ENCODE measurements at regions not wholly inside any gene's neighbourhood (a gene's known extent, or its start where the extent isn't known, plus 50 kb on each side); places are given as distances from the start of the nearest gene placed in this dataset.

DNA sequence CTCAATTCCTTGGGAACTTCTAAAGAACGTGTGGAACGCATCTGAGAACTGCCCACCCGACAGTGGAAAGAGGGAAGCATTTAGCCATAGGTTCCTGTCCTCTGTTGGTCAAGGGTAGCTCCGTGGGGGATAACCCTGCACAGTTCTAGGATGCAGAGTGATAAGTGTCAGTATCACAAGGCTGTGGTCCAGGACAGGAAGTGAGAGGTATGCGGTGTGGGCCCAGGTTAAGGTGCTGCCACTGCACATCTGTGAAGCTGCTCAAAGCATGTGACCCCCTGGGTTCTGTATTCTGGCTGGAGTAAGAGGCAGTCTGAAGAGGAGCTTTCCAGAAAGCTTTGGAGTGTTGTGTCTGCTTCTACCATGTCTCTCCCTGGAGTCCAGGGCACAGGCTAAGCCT is 51.7 kb upstream of the HES1 start:
- no peaks in the 10 kb centered on the region for H3K27me3 ChIP-seq
- no peaks in the 10 kb centered on the region for H3K4me1 ChIP-seq
- intact Hi-C loops (cut with DNase I; ENCODE audit: low total_unique reads), result no loop called here
- no peaks in the 10 kb centered on the region for H3K36me3 ChIP-seq (ENCODE audit: low read depth, missing control alignments)
- no peaks in the 10 kb centered on the region for H3K9me3 ChIP-seq
- H3K4me3 ChIP-seq, result no peak overlapping the region
- no peak for DNase-seq
- 88 to 99% methylated on average over 5 of the region's 5 CpGs for WGBS, 2 donors
- TF ChIP-seq, protein P1, sequence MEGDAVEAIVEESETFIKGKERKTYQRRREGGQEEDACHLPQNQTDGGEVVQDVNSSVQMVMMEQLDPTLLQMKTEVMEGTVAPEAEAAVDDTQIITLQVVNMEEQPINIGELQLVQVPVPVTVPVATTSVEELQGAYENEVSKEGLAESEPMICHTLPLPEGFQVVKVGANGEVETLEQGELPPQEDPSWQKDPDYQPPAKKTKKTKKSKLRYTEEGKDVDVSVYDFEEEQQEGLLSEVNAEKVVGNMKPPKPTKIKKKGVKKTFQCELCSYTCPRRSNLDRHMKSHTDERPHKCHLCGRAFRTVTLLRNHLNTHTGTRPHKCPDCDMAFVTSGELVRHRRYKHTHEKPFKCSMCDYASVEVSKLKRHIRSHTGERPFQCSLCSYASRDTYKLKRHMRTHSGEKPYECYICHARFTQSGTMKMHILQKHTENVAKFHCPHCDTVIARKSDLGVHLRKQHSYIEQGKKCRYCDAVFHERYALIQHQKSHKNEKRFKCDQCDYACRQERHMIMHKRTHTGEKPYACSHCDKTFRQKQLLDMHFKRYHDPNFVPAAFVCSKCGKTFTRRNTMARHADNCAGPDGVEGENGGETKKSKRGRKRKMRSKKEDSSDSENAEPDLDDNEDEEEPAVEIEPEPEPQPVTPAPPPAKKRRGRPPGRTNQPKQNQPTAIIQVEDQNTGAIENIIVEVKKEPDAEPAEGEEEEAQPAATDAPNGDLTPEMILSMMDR (IDR thresholded peaks at IDR 0.05), result no peak
- no peak for TF ChIP-seq POLR2A (IDR thresholded peaks at IDR 0.05)
- no peak overlapping the region for H3K27ac ChIP-seq
